Right ventricle myocardium superior (tissue), 1 donor: ENCODE measurements at regions not wholly inside any gene's neighbourhood (a gene's known extent, or its start where the extent isn't known, plus 50 kb on each side); places are given as distances from the start of the nearest gene placed in this dataset.
A peak's percentile ranks its signal among the peaks of the same experiment; 100 is the strongest.

Experiments
- ATAC-seq: fragments of 200-7000 bp; cut with Tn5 transposase; one replicate; pipeline ENCODE4 v1.9.1; 2020; ENCODE audit warnings: mild to moderate bottlenecking; ENCODE audit not compliant: poor library complexity
- DNase-seq: peaks from one replicate; pipeline ENCODE4 v3.0.0-alpha.2; 2020
- intact Hi-C: fragments of 100-400 bp; cut with DNase I; formaldehyde crosslinking; loops from one replicate; pipeline ENCODE4 v1.11.2; 2022
- donor health status: DM: no; HTN: yes; CAD: no; lungs with severe emphysema.

- no peak for ATAC-seq
- DNase-seq: no peak
- intact Hi-C loops: no loop called here
These were observed 60.7 kb upstream of the BDKRB2 start for GRCh38 chr14:96143906-96144305.

- no peak for ATAC-seq
- intact Hi-C loops: no loop called here
- DNase-seq: no peak
These were observed 59.3 kb upstream of the BDKRB2 start for GRCh38 chr14:96145116-96145864.

- peak; percentile 47 for DNase-seq
- peak; percentile 52 for ATAC-seq
- intact Hi-C loops: no loop called here
These were observed 58.4 kb upstream of the BDKRB2 start for GRCh38 chr14:96146131-96146771.

GRCh38 chr14:96148631-96149030 is 56.0 kb upstream of the BDKRB2 start:
- ATAC-seq (no peak), DNase-seq (no peak)
- intact Hi-C loops: no loop called here

DNA sequence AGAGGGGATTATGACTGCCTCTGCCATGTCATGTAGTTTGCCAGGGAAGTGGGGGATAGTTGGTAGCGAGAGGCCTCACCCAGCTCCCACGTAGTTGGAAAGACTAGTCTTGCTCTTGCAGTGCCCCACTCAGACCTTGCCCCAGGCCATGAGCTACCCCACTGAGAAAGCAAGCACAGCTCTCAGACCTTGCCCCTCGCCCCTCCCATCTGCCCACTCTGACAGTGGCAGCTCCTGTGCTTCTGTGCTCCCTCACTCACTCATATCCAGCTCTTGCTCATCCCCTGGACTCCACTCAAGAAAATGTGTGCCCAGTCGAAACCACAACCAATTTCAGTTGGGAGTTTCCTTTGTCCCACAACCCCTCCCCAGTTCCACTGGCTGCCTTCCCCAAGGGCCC is 55.5 kb upstream of the BDKRB2 start:
- DNase-seq (no peak), ATAC-seq (no peak)
- intact Hi-C loops: no loop called here

DNA sequence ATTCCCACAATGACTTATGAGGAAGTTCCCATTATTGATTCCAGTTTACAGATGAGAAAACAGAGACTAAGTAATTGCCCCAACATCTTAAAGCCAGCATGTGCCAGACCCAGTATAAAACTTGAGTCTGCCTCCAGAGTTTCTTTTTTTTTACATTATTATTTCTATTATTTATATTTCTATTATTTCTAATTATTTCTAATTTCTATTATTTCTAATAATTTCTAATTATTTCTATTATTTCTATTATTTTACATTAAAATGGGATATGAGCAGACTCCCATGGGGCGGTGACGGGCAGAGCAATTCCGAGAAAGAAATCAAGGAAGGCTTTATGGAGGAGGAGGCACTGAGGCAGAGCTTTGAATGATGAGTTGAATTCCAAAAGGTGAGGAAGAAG is 54.4 kb upstream of the BDKRB2 start:
- intact Hi-C loops: no loop called here
- DNase-seq: no peak
- no peak for ATAC-seq

DNA sequence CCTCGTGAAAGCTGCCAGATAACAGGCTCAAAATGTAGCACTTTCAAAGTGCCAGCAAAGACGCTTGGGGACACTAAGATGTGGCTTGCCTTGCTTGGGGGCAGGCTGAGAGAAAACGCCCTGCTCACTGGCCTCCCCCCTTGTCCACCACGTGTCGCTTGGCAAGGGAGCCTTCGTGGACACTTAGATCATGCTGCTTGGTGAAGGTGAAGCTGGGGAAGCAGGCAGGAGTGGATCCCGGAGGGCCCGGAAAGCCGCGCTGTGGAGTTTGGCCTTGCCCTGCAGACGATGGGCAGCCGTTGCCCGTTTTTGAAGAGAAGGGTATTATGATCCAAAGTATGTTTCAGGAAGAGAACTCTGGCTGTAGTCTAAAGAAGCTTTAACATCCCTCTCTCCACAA is 53.4 kb upstream of the BDKRB2 start:
- no peak for ATAC-seq
- intact Hi-C loops: no loop called here
- DNase-seq: no peak

GRCh38 chr14:96153003-96153402 is 51.6 kb upstream of the BDKRB2 start:
- intact Hi-C loops: no loop called here
- ATAC-seq (no peak), DNase-seq (no peak)
